Stimulated activated CD8-positive, alpha-beta memory T cell treated with anti-CD3 and anti-CD28 coated beads, Interleukin-7, amount 100 ng/mL, for 4 hours (primary cell): ENCODE measurements at regions not wholly inside any gene's neighbourhood (a gene's known extent, or its start where the extent isn't known, plus 50 kb on each side); places are given as distances from the start of the nearest gene placed in this dataset.

Source experiments
- DNase-seq, 2 donors: peaks; one replicate each; pipeline ENCODE4 v3.0.0-alpha.2; 2020; ENCODE audit warnings: low read depth in 2 of 2

DNA sequence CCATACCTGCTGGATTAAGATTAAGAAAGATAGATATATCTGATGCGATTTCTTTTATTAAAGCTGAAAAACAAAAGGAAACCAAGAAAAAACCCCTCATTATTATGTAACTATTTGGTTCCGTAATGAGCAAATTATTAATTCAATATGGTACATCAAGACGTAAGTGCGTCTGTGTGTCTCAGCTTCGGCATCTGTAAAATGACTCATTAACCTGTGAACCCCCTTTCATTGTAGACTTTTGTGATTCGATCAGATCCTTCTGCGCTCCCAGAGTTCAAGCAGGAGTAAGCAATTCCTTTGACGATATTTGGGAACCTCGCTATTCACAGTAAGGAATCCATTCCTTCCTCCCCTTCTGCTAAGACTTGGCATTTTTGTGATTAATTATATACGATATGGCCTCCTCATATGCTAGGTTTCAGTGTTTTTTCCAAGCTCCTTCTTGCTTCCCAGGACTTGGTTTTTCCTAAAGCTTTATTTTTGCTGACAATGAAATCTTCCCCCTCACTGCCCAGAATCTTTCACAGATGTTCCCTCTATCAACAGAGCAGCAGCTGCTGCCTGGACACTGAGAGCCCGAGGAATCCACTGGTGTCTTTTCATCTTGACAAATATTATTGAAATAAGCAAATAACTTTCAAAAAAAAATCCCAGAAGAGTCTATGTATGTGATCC is 171.7 kb upstream of the CELF2 start:
- DNase-seq: no peak

DNA sequence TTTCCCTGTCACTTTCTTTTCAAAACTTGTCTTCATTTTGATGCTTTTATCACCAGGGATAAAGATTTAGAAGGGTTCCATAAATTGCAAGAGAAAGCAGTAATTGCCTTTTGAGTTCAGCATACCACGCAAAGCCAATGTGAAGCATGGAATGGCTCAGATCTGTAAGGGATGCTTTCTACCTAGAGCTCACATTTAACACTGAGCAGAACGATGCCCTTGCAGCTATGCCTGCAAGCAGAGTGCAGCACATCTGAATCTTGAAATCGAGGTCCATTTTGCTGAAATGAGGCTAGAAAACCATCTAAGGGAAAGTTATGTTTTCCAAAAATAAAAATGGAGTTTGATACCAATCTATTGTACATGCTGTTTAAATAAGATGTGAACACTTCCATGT is 171.2 kb upstream of the CELF2 start:
- DNase-seq: no peak

DNA sequence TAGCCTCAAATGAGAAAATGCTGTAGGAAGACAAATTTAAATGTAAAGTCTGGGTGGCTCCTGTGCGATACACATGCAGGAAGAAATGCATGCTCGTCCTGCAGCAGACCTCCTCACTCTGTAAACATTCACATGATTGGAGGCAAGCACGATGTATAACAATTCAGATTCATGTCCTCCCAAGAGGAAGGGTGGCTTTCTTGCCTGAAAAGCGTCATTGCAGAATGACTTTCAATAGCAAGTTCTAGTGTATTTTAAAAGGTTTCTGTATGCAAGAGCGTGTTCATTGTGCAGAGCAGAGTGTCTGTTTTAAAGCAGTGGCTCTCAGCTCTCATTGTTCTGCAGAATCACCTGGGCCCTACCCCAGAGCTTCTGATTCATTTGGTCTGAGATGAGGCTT is 170.3 kb upstream of the CELF2 start:
- DNase-seq: no peak

DNA sequence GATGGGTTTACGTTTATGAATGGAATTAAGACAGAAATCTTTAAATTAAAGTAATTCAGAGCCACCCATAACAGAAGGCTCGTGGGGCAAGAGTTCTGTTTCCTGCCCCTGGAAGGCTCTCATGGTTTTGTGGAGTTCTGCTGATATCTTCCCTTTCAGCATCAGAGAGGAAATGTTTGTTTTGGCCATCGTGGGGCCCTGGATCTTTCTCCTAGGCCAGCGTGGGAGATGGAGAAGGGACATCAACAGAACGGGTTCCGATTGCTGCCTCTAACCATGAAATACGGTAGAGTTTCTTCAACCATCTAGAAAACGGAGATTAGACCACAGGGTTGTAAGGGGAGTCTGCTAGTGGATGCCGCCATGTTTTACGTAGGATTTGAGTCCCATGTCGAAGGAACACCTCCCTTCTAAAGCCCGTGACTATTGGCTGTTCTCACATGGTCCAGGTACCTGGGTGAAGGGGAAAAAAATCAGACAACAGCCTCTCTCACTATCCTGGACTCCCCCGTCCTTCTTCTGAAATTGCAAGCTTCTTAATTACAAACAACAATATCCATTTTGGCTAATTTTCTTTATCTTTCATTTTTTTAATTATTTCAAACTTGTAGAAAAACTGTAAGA is 169.1 kb upstream of the CELF2 start:
- DNase-seq: no peak

DNA sequence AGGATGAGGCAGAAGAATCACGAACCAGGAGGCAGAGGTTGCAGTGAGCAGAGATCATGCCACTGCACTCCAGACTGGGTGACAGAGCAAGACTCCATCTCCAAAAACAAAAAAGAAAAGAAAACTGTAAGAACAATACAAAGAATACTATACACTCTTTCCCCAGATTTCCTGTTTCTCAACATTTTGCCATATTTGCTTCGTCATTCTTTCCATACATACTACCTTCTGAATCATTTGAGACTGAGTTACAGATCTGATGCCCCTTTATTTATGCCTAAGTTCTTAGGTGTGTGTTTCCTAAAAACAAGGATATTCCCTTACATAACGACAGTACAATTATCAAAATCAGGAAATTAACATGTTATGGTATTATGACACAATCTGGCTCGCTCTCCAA is 168.4 kb upstream of the CELF2 start:
- DNase-seq: no peak

DNA sequence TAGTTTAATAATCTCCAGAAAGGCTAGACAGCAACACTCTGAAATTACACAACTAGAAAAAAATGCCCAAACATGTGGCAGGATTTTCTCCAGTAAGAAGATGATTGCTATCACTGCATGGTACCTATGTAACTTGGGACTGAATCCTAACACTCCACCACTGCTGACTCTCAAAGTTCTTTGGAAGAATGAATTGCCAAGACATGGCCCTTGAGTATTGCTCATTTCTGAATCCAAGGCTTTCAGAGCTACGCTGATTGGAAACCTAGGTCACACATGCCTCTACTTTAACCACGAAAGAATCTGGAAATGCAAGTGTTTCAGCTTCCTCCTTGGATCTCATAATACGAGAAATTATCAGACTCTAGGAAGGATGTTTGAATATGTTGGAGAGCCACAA is 167.5 kb upstream of the CELF2 start:
- no peak for DNase-seq

DNA sequence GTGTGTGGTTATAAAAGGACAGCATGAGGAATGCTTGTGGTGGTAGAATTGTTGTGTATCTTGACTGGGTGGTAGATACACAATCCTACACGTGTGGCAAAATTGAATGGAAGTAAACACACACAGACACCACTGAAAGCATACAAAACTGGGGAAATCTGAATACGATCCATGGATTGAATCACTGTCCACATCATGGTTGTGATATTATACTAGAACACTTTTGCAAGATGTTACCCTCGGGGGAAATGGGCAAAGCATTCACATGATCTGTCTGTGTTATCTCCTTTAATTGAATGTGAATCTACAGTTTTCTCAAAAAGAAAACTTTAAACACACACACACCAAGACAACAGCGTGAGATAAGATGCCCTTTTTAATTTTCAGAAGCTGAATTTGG is 165.2 kb upstream of the CELF2 start:
- no peak for DNase-seq

DNA sequence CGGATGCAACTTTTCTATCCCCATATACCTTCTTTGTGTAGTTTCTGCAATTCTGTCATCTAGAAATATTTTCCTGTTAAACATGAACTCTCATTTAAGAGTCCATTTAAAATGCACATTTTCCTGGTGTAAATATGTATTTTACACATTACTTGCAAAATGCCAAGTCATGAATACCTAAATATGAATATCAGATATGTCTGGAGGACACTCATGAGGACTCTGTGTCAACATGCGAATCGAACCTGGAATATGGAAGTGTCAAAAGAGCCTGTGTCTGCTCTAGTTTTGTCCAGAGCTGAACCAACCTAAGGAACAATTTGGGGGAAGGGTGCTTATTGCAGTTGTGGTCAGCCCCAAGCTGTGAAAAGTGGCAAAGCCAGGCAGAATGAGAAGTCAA is 163.7 kb upstream of the CELF2 start:
- DNase-seq: no peak

DNA sequence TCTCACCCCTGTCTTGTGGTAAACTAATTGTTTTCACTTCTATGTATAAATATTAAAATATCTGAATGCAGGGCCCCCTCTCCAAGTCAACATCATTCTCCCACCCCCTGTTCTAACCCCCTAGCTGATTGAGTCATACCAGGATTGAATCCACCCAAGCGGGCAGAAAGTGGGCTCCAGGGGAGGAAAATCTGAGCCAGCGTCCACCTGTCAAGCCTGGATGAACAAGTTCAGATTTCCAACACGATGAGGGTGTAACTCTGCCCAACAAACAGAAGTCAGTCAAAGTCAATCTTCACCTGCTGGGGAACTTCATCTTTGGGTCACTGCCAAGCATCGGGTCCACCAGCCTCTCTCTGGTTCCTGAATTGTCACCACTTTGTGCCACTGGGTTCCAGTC is 162.9 kb upstream of the CELF2 start:
- DNase-seq: no peak

DNA sequence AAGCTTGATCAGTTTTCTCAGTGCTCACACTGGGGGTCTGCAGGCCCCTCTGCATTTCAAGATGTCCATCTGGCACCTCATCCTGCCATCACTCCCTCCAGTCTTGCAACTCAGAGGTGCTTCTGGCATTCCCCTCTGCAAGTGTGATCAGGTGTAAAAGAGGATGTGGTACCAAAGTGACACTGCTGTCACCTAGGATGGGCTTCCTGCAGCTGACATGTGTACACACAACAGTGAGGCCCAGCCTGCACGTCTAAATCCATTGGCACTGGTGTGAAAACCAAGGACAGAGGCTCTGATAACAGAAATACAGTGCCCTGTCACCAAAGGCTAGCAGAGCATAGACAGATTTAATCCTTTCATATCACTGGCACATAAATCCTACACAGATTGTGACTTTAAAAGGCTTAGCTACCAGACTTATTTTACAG is 162.5 kb upstream of the CELF2 start:
- no peak for DNase-seq

DNA sequence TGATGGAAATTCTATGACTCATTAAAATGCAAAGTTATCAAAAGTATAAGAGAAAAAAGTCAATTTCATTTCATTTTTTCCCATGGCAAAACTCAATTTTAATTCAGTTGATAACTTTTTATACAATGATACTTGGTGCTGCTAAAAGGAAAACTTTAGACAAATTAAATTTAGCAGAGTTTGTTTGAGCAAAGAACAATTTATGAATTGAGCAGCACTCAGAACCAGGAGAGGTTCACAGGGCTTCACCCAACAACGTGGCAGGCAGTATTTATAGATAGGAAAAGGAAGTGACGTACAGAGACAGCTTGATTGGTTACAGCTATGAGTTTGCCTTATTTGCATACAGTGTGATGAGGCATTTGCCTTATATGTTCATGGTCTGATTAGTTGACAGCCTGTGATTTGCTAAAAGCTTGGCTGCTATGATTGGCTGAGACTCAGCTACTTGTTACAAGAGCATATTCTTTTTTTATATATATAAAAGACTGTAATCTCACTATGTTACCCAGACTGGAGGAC is 157.2 kb upstream of the CELF2 start:
- no peak for DNase-seq

DNA sequence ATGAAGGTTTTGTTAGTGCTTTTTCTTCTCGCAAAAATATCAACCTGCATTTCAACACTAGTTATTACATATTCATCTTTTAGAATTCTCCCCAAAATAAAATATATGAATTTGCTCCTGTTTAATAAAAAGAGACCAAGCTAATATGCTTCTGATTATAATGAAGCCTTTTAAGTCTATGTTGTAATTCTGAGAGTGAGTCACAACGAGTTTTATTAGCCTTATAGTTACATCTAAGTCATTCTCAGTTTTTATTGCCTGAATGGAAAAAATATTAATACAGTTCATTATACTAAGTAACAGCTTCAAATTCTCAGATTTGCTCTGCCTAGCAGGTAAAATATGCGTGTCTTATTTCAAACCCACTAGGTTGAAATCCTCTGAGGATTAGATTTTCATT is 152.4 kb upstream of the CELF2 start:
- DNase-seq: no peak

DNA sequence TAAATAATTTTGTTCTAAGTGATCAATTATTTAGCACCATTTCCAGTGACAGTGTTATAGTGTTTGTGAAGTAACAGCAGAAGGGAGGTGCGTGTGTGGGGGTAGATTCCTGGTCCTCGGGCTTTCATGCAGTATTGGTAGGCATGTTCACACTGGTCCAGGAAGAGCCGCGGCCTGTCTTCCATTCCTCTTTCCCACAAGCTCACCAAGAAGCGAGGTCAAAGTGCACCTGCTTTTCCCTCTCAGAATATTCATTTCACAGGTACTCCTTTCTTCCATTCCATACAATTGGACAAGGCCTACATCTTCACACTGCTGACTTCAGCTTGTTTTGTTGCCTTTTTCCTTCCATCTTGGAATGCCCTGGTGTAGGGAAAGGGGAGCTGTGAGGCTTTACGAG is 151.8 kb upstream of the CELF2 start:
- DNase-seq: no peak

DNA sequence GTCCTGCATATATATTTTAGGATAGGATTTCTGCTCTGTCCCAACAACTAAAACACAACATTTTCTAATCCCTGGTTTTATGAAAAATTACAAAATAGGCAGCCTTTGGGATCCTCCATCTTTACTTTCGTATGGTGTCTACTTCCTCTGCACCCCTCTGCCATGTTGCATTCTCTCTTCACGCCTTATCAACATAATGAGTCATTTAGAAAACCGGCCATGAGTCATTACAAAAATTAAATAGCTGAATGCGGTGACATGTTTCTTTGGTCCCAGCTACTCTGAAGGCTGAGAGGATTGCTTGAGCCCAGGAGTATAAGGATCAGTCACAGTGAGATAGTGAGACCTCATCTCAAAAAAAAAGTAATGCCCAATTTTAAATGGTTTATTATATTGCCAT is 148.1 kb upstream of the CELF2 start:
- DNase-seq: no peak

DNA sequence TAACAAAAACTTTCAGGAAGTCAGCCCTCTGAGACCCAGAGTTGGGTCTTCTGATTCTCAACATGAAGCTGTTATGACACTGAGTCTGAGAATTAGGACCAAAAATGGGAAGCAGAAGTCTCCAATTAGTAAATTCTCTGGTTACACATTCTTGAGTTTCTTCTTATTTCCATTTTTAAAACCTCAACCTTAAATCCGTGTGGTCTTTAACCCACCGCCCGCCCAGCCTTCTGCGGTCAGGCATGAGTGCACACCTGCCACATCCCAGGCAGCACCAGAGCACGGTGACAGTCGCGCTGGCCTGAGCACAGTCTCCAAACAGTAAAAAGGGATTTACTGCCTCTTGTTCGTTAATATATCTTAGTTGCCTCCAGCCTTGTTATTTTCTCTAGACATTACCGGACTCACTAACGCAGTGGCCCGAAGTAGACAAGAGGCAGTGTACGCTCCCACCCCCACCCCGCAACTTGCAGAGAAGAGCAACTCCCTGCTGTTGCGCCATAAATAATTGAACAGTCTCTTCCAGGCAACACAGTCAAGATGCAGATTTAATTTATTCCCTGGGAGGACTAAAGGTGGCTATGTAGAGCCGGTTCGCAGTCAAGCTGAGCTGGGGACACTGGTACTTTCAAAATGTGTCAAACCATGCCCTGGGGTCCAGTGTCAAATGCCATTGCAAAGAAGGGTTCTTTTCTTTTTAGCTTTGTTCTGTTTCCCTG is 147.0 kb upstream of the CELF2 start:
- DNase-seq: no peak

DNA sequence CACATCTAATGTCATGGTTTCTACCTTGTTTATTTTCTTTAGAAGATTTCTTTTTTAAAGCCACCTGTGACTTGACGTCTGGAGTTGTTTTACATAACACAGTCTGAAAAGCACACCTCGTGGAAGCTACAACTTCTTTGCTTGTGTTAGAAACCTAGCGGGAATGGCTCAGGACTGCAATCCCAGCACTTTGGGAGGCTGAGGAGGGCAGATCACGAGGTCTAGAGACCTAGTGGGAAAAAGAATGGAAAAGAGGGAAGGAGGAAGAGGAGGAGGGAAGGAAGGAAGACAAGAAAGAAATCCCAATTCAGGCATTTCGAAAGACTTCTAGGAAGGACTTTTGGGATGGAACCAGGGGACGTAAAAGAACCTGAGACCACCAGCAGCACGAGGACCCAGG is 146.3 kb upstream of the CELF2 start:
- DNase-seq: no peak

DNA sequence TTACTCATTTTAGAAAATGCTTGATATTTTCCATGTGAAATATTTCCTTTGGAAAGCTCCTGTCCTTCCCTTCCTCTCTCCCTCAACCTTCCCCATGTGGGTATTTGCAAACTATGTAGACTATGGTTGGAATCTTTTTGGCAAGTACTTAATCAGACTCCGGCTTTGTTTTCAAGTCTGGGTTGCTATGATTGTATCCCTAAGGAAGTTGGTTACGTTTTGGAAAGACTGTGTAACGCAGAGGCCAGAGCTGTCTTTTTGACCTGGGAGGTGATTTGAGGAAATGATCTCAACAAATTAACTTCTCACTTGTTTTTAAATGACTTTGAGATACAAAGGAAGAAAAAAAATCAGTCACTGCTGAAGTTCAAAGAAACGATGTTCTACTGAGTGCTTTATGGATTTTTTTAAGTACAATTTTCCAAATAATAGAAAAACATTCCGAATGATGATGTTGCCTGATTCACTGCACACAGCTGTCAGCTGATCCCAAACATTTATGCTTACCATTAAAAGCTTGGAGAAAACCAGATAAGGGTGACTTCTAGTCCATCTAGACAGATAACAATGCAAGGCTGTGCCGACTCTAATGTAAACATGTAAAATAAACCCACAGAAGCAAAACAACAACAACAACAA is 145.5 kb upstream of the CELF2 start:
- no peak for DNase-seq

DNA sequence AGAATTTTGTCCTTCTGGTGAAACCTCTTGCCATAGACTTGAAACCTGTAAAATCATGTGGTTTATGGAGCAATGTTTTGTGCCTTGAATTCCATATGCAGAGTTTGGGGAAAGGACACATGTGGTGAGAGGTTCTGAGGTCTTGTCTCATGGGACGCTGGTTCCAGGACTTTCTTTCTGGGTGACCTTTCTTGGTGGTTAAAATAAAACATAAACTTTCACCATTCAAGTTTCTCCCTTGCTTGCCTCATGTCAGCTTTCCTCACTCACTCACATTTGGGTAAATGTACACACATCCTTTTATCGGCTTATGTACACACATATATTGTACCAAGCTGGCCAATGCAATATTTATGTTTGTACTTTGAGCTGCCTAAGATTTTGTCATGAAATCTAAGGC is 144.9 kb upstream of the CELF2 start:
- no peak for DNase-seq

DNA sequence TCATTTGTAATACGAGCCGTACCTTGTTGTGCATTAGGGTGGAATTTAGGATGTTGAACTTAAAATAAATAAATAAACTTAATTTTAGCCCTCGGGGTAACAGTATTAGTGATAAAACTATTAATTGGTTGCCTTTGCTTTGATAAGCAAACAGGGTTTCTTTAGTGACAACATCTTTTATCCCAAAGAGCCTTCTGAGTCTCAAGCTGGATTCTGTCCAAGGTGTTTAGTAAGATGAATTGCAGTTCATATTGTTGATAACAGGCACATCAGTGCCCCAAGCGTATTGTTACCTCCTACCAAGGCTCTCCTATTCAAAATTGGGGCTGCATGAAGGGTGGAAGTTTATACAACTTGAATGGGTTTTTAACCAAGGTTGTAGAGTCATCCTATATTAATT is 144.4 kb upstream of the CELF2 start:
- DNase-seq: no peak

DNA sequence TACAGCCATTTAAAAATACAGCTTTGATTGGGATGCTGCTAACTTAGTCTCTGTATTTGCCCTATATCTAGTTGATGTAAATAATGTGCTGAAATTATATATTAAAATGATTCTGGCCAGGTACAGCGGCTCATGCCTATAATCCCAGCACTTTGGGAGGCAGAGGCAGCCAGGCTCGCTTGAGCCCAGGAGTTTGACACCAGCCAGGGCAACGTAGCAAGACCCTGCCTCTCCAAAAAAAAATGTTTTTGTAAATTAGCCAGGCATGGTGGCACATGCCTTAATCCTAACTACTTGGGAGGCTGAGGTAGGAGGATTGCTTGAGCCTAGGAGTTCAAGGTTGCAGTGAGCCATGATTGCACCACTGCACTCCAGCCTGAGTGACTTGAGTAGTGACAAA is 143.8 kb upstream of the CELF2 start:
- DNase-seq: no peak

DNA sequence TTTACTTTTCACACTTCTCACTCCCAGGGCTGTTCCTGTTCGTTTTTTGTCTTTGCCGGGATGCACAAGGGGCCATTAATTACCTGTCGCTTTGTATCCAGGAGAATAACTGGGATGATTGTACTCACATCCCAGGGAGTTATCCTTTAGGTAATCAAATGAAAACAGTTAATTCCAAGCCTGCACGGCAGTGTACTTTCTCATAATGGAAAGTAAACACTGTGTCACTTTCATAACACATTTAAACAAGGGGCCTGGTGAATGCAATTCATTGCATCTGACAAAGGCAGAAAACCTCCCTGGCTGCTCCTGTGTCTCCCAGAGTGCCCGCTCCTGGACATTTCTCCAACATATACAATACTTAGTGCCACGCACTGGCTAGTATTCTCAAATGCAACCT is 138.7 kb upstream of the CELF2 start:
- DNase-seq: no peak

DNA sequence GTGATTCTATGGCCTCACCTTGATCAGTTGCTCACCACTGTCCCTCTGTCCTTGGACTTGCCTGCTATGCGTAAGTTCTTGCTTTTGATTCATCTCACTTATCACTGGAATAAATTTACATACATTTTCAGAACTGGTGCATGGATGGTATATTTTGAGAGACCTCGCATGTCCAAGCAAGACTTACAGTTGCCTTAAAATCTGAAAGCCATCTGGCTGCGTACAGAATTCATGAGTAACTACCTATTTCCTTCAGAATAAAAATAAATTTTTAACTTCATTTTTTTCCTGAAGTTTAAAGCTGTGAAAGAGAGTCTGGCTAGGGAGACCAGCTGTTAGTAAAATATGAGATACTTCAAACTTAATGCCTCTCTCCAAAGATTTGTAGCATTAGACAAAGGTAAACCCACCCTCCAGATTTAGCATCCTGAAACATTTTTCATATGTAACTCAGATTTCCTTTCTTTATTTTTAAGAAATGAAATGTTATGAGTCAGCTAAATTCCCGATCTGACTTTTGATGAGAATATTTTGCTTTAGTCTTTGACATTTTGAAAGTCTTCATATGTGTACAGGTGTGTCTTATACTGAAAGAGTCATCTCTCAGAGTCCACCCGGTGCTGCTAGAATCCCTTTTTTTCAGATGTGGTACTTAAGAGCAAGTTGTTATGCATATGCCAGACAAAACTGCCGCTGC is 136.4 kb upstream of the CELF2 start:
- DNase-seq: no peak
